ENCODE measurements at regions not wholly inside any gene's neighbourhood (a gene's known extent, or its start where the extent isn't known, plus 50 kb on each side); places are given as distances from the start of the nearest gene placed in this dataset.

GRCh38 chr16:86205521-86206245 is 304.6 kb upstream of the FOXF1 start:
- peaks cover 3% of the 10 kb centered on the region for H3K27me3 ChIP-seq (replicated peaks; ENCODE audit: control insufficient read depth, insufficient read depth, low read length)
- no peak overlapping the region for H3K4me3 ChIP-seq (replicated peaks; ENCODE audit: low read depth, low read length)
- no peaks in the 10 kb centered on the region for H3K36me3 ChIP-seq (ENCODE audit: control insufficient read depth, insufficient read depth, low read length)
- no peak for TF ChIP-seq CTCF (IDR thresholded peaks at IDR 0.05; ENCODE audit: insufficient read depth, low read length, poor library complexity, severe bottlenecking)
- no peak for DNase-seq (ENCODE audit: extremely low read depth, insufficient read length)

GRCh38 chr16:86207350-86207749 is 303.0 kb upstream of the FOXF1 start:
- TF ChIP-seq CTCF (IDR thresholded peaks at IDR 0.05; ENCODE audit: insufficient read depth, low read length, poor library complexity, severe bottlenecking) = no peak

GRCh38 chr16:86209202-86209601 is 301.1 kb upstream of the FOXF1 start:
- TF ChIP-seq CTCF (IDR thresholded peaks at IDR 0.05; ENCODE audit: insufficient read depth, low read length, poor library complexity, severe bottlenecking) = no peak

More at GRCh38 chr16:86207350-86207749, 303.0 kb upstream of the FOXF1 start:
- H3K36me3 ChIP-seq (ENCODE audit: control insufficient read depth, insufficient read depth, low read length) = no peaks in the 10 kb centered on the region
- H3K4me3 ChIP-seq (replicated peaks; ENCODE audit: low read depth, low read length) = no peak overlapping the region
- no peak for DNase-seq (ENCODE audit: extremely low read depth, insufficient read length)
- H3K27me3 ChIP-seq (replicated peaks; ENCODE audit: control insufficient read depth, insufficient read depth, low read length) = no peaks in the 10 kb centered on the region

GRCh38 chr16:86210403-86211193 is 299.7 kb upstream of the FOXF1 start:
- H3K27me3 ChIP-seq (replicated peaks; ENCODE audit: control insufficient read depth, insufficient read depth, low read length) = no peaks in the 10 kb centered on the region
- no peak for DNase-seq (ENCODE audit: extremely low read depth, insufficient read length)
- no peak for TF ChIP-seq CTCF (IDR thresholded peaks at IDR 0.05; ENCODE audit: insufficient read depth, low read length, poor library complexity, severe bottlenecking)
- H3K36me3 ChIP-seq (ENCODE audit: control insufficient read depth, insufficient read depth, low read length) = no peaks in the 10 kb centered on the region
- H3K4me3 ChIP-seq (replicated peaks; ENCODE audit: low read depth, low read length) = no peak overlapping the region

More at GRCh38 chr16:86209202-86209601, 301.1 kb upstream of the FOXF1 start:
- no peak overlapping the region for H3K4me3 ChIP-seq (replicated peaks; ENCODE audit: low read depth, low read length)
- H3K27me3 ChIP-seq (replicated peaks; ENCODE audit: control insufficient read depth, insufficient read depth, low read length) = no peaks in the 10 kb centered on the region
- no peak for DNase-seq (ENCODE audit: extremely low read depth, insufficient read length)
- no peaks in the 10 kb centered on the region for H3K36me3 ChIP-seq (ENCODE audit: control insufficient read depth, insufficient read depth, low read length)

- no peaks in the 10 kb centered on the region for H3K27me3 ChIP-seq (replicated peaks; ENCODE audit: control insufficient read depth, insufficient read depth, low read length)
- H3K4me3 ChIP-seq (replicated peaks; ENCODE audit: low read depth, low read length) = no peak overlapping the region
- TF ChIP-seq CTCF (IDR thresholded peaks at IDR 0.05; ENCODE audit: insufficient read depth, low read length, poor library complexity, severe bottlenecking) = no peak
- no peaks in the 10 kb centered on the region for H3K36me3 ChIP-seq (ENCODE audit: control insufficient read depth, insufficient read depth, low read length)
- no peak for DNase-seq (ENCODE audit: extremely low read depth, insufficient read length)
These were observed 299.1 kb upstream of the FOXF1 start for GRCh38 chr16:86211265-86211664.

All from GM06990 (cell line).